CD14-positive monocyte (primary cell): ENCODE measurements at regions not wholly inside any gene's neighbourhood (a gene's known extent, or its start where the extent isn't known, plus 50 kb on each side); places are given as distances from the start of the nearest gene placed in this dataset.
A peak's percentile ranks its signal among the peaks of the same experiment; 100 is the strongest.

ENCODE experiments used
- DNase-seq, 3 donors: peaks; one replicate each; pipeline ENCODE4 v3.0.0-alpha.2; 2011 to 2022
- H2AFZ ChIP-seq: 2 replicates; pipeline ENCODE4 v1.6.0; 2012; ENCODE audit warnings: mild to moderate bottlenecking, low read depth, low read length, inconsistent platforms; ENCODE audit not compliant: insufficient read depth, poor library complexity, severe bottlenecking
- H3K27ac ChIP-seq, 2 donors: 1 replicate in 1 of 2; 2 replicates in 1 of 2; pipeline ENCODE4 v1.5.1; 2012 to 2013; ENCODE audit warnings: low read length in 2 of 2, control low read depth in 1 of 2, inconsistent platforms in 1 of 2, low read depth in 1 of 2, mild to moderate bottlenecking in 1 of 2
- H3K27me3 ChIP-seq, 2 donors: one replicate each; pipeline versions ENCODE4 v1.6.0 to v1.6.1; 2011 to 2013; ENCODE audit warnings: low read length in 2 of 2; ENCODE audit not compliant: control insufficient read depth in 2 of 2, insufficient read depth in 2 of 2
- H3K36me3 ChIP-seq, 2 donors: replicated peaks in 1 of 2; 1 replicate in 1 of 2; 2 replicates in 1 of 2; pipeline versions ENCODE4 v1.5.1 to v1.6.1; 2012 to 2013; ENCODE audit warnings: low read length in 2 of 2, control low read depth in 1 of 2, inconsistent platforms in 1 of 2, mild to moderate bottlenecking in 1 of 2; ENCODE audit not compliant: insufficient read depth in 2 of 2, control insufficient read depth in 1 of 2
- H3K4me1 ChIP-seq, 2 donors: 1 replicate in 1 of 2; 2 replicates in 1 of 2; pipeline versions ENCODE4 v1.5.1 to v1.6.1; 2012 to 2013; ENCODE audit warnings: low read length in 2 of 2, control low read depth in 1 of 2, inconsistent platforms in 1 of 2, mild to moderate bottlenecking in 1 of 2, moderate library complexity in 1 of 2; ENCODE audit not compliant: insufficient read depth in 2 of 2, control insufficient read depth in 1 of 2
- H3K4me2 ChIP-seq: replicated peaks from 2 replicates; pipeline ENCODE3; 2012; ENCODE audit warnings: low read length, moderate library complexity, mild to moderate bottlenecking; ENCODE audit not compliant: poor library complexity, severe bottlenecking; ENCODE audit errors: extremely low read depth
- H3K4me3 ChIP-seq, 3 experiments: fragments of 200-600 bp in 1 of 3; sonication (generic) in 1 of 3; replicated peaks in 1 of 3; 1 replicate in 2 of 3; 2 replicates in 1 of 3; pipeline ENCODE4 v1.5.1; 2011 to 2013; ENCODE audit warnings: low read length in 3 of 3, mild to moderate bottlenecking in 3 of 3, control low read depth in 2 of 3, low read depth in 2 of 3, inconsistent platforms in 1 of 3, moderate library complexity in 1 of 3
- H3K79me2 ChIP-seq: 2 replicates; pipeline ENCODE4 v1.6.0; 2012; ENCODE audit warnings: mild to moderate bottlenecking, control low read depth, inconsistent platforms, low read length, moderate library complexity; ENCODE audit not compliant: insufficient read depth
- H3K9ac ChIP-seq: 2 replicates; pipeline ENCODE4 v1.6.0; 2017; ENCODE audit warnings: low read length, mild to moderate bottlenecking; ENCODE audit not compliant: insufficient read depth, poor library complexity, severe bottlenecking
- H3K9me3 ChIP-seq, 2 donors: replicated peaks in 1 of 2; 1 replicate in 1 of 2; 2 replicates in 1 of 2; pipeline versions ENCODE4 v1.5.1 to v1.6.1; 2012 to 2013; ENCODE audit warnings: low read length in 2 of 2, control low read depth in 1 of 2; ENCODE audit not compliant: control insufficient read depth in 1 of 2, insufficient read depth in 1 of 2
- H4K20me1 ChIP-seq: 2 replicates; pipeline ENCODE4 v1.6.0; 2012; ENCODE audit warnings: mild to moderate bottlenecking, low read length, control low read depth, moderate library complexity; ENCODE audit not compliant: insufficient read depth
- H3K27ac Mint-ChIP-seq, 7 donors: one replicate each; pipeline ENCODE4 v1.8.0; 2020; ENCODE audit warnings: mild to moderate bottlenecking in 7 of 7, mixed read lengths in 7 of 7, moderate library complexity in 6 of 7, inconsistent platforms in 2 of 7
- H3K27me3 Mint-ChIP-seq, 3 donors: one replicate each; pipeline ENCODE4 v1.8.0; 2021 to 2022; ENCODE audit warnings: low read depth in 3 of 3, mild to moderate bottlenecking in 3 of 3, mixed read lengths in 3 of 3, moderate library complexity in 3 of 3, inconsistent platforms in 1 of 3
- H3K36me3 Mint-ChIP-seq, 2 donors: one replicate each; pipeline ENCODE4 v1.8.0; 2020; ENCODE audit warnings: mixed read lengths in 2 of 2, inconsistent platforms in 1 of 2, mild to moderate bottlenecking in 1 of 2
- H3K4me1 Mint-ChIP-seq: one replicate; pipeline ENCODE4 v1.8.0; 2020; ENCODE audit warnings: mild to moderate bottlenecking, mixed read lengths
- H3K4me3 Mint-ChIP-seq, 2 donors: one replicate each; pipeline ENCODE4 v1.8.0; 2020; ENCODE audit warnings: mild to moderate bottlenecking in 2 of 2, mixed read lengths in 2 of 2, moderate library complexity in 1 of 2
- H3K9me3 Mint-ChIP-seq, 7 donors: one replicate each; pipeline ENCODE4 v1.8.0; 2020 to 2022; ENCODE audit warnings: mixed read lengths in 7 of 7, mild to moderate bottlenecking in 6 of 7, moderate library complexity in 6 of 7, inconsistent platforms in 2 of 7
- WGBS: methylation state at CpG from one replicate; pipeline ENCODE4 v1.1.5; 2013; ENCODE audit warnings: missing lambda C conversion rate; ENCODE audit not compliant: insufficient coverage; 5-methylcytosine and 5-hydroxymethylcytosine counted together
- intact Hi-C, 2 donors: fragments of 100-400 bp; cut with micrococcal nuclease; formaldehyde crosslinking; loops; one replicate each; pipeline versions ENCODE4 v1.15.0 to v1.15.1; 2023
- TF ChIP-seq, protein P1 (sequence below): fragments of 200-600 bp; IDR thresholded peaks from one replicate; pipeline ENCODE4 v1.8.0; 2022; ENCODE audit warnings: antibody characterized with exemption, mild to moderate bottlenecking

DNA sequence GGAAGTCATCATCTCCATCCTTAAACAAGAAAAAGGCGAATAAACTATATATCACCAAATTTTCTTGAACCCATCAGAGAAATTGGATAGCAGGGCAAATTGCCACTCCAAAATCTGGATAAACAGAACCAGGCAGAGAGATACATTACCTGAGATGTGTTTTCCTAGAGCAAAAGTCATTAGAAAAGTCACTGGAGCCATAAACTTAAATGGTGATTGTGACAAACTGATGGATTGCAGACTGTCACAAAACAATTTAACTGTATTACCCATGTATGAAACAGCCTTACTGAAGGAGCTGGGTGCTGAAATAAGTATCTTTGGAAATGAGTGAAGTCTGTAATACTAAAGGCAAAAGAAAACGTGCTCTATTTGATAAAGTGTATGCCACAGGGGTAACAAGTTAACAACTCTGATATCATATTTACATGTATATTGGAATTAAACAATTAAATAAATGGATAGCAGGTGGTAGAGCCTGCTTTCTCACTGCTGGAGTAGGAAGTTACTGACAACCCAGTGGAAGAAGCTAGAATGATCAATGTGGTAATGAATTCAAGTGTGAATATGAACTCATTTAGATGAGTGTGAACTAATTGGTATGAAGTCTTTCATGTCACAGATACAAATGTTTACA is 186.9 kb downstream of the LMBRD1 start:
- Histone ChIP-seq H3K4me3 (no peak overlapping the region), H4K20me1 (no peaks in the 10 kb centered on the region), H3K27me3 (no peaks in the 10 kb centered on the region), H3K79me2 (no peaks in the 10 kb centered on the region), H3K9ac (no peak overlapping the region), H3K9me3 (no peaks in the 10 kb centered on the region), H3K4me2 (no peak overlapping the region), H3K36me3 (no peaks in the 10 kb centered on the region), H3K27ac (no peak overlapping the region), H2AFZ (no peak overlapping the region), H3K4me1 (no peaks in the 10 kb centered on the region)
- H3K9me3 Mint-ChIP-seq = peaks cover 0 to 1% (median 0%) of the 10 kb centered on the region in 7 donors
- intact Hi-C loops = no loop called here
- no peak overlapping the region for H3K4me3 Mint-ChIP-seq
- DNase-seq = no peak
- peaks cover 0 to 1% (median 0%) of the 10 kb centered on the region in 3 donors for H3K27me3 Mint-ChIP-seq
- H3K4me1 Mint-ChIP-seq = no peaks in the 10 kb centered on the region
- H3K27ac Mint-ChIP-seq = no peak overlapping the region
- TF ChIP-seq, protein P1, sequence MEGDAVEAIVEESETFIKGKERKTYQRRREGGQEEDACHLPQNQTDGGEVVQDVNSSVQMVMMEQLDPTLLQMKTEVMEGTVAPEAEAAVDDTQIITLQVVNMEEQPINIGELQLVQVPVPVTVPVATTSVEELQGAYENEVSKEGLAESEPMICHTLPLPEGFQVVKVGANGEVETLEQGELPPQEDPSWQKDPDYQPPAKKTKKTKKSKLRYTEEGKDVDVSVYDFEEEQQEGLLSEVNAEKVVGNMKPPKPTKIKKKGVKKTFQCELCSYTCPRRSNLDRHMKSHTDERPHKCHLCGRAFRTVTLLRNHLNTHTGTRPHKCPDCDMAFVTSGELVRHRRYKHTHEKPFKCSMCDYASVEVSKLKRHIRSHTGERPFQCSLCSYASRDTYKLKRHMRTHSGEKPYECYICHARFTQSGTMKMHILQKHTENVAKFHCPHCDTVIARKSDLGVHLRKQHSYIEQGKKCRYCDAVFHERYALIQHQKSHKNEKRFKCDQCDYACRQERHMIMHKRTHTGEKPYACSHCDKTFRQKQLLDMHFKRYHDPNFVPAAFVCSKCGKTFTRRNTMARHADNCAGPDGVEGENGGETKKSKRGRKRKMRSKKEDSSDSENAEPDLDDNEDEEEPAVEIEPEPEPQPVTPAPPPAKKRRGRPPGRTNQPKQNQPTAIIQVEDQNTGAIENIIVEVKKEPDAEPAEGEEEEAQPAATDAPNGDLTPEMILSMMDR = no peak
- no CpG with 5 or more reads among the region's 2 CpGs for WGBS
- no peaks in the 10 kb centered on the region for H3K36me3 Mint-ChIP-seq

DNA sequence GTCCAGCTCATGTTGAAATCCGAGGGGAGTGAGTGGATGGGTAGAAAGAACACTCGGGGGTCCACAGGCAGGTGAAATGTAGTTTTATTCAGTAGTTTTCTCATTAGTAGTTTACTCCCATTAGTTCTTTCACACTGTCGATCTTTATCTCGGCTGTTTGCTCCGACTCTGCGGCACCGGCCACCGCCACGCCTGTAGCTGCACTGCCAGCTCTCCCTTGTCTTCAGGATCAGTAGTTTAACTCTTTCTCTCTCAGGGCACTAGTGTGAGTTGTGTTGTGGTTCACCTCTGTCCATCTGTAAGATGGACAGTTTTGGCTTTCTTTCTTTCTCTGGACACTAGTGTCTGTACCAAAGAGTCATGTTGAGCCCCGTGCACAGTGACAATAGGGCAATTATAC is 195.7 kb downstream of the LMBRD1 start:
- Histone ChIP-seq H3K27me3 (no peaks in the 10 kb centered on the region), H2AFZ (no peak overlapping the region), H3K27ac (no peak overlapping the region), H3K36me3 (no peaks in the 10 kb centered on the region), H3K9ac (no peak overlapping the region), H3K4me1 (no peaks in the 10 kb centered on the region), H3K4me3 (no peak overlapping the region), H3K9me3 (no peaks in the 10 kb centered on the region), H3K79me2 (no peaks in the 10 kb centered on the region), H4K20me1 (no peaks in the 10 kb centered on the region), H3K4me2 (no peak overlapping the region)
- H3K4me1 Mint-ChIP-seq = no peaks in the 10 kb centered on the region
- no peak for DNase-seq
- peaks cover 1 to 2% (median 2%) of the 10 kb centered on the region in 3 donors for H3K27me3 Mint-ChIP-seq
- no peak overlapping the region for H3K4me3 Mint-ChIP-seq
- intact Hi-C loops = no loop called here
- TF ChIP-seq, protein P1 = no peak
- WGBS = no CpG with 5 or more reads among the region's 10 CpGs
- peak overlapping the region in 1 of 7 donors; percentile 46 for H3K27ac Mint-ChIP-seq
- peaks cover 0 to 7% (median 2%) of the 10 kb centered on the region in 7 donors for H3K9me3 Mint-ChIP-seq
- H3K36me3 Mint-ChIP-seq = no peaks in the 10 kb centered on the region
